ENCODE measurements at regions not wholly inside any gene's neighbourhood (a gene's known extent, or its start where the extent isn't known, plus 50 kb on each side); places are given as distances from the start of the nearest gene placed in this dataset.
A peak's percentile ranks its signal among the peaks of the same experiment; 100 is the strongest.

DNA sequence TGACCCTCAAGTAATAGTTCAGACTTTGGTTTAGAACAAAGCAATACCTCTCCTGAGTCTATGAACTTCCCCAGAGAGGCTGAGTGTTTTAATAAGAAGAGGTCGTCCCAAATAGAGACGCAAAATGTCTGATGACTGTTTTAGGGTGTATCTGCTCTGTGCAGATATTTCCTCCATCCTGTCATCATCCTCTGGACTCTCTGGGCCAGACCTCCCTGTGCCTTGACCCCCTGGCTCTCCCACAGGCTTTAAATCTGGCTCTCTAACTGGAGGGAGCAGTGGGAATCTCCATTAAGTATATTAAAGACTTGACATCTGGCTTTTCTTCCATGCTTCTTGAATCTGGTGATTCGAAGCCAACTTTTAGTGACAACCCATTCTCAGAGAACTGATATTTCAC, 633.3 kb downstream of the INHBA start:
- Mint-ChIP-seq H3K27ac (no peak overlapping the region), H3K36me3 (no peaks in the 10 kb centered on the region), H3K4me1 (no peaks in the 10 kb centered on the region), H3K4me3 (no peak overlapping the region), H3K9me3 (no peaks in the 10 kb centered on the region), H3K27me3 (no peaks in the 10 kb centered on the region)

- H3K27ac Mint-ChIP-seq, result no peak overlapping the region
- no peaks in the 10 kb centered on the region for H3K27me3 Mint-ChIP-seq
- H3K4me1 Mint-ChIP-seq, result no peaks in the 10 kb centered on the region
- H3K36me3 Mint-ChIP-seq, result no peaks in the 10 kb centered on the region
- H3K4me3 Mint-ChIP-seq, result no peak overlapping the region
- peaks cover 0 to 2% (median 0%) of the 10 kb centered on the region in 3 donors for H3K9me3 Mint-ChIP-seq
Measured at GRCh38 chr7:41067576-41067975, 635.3 kb downstream of the INHBA start.

- Mint-ChIP-seq H3K4me1 (no peaks in the 10 kb centered on the region), H3K36me3 (no peaks in the 10 kb centered on the region), H3K27ac (no peak overlapping the region), H3K9me3 (peaks cover 0 to 2% (median 0%) of the 10 kb centered on the region in 3 donors), H3K4me3 (no peak overlapping the region), H3K27me3 (no peaks in the 10 kb centered on the region)
Measured at GRCh38 chr7:41065663-41066062, 637.2 kb downstream of the INHBA start.

- no peaks in the 10 kb centered on the region for H3K27me3 Mint-ChIP-seq
- no peak overlapping the region for H3K4me3 Mint-ChIP-seq
- no peaks in the 10 kb centered on the region for H3K4me1 Mint-ChIP-seq
- H3K27ac Mint-ChIP-seq, result no peak overlapping the region
- no peaks in the 10 kb centered on the region for H3K36me3 Mint-ChIP-seq
- peaks cover 0 to 2% (median 0%) of the 10 kb centered on the region in 3 donors for H3K9me3 Mint-ChIP-seq
Measured at GRCh38 chr7:41063116-41063515, 639.8 kb downstream of the INHBA start.

- Mint-ChIP-seq H3K9me3 (peaks cover 0 to 4% (median 1%) of the 10 kb centered on the region in 3 donors), H3K4me3 (peak overlapping the region in 1 of 4 donors; percentile 65), H3K36me3 (no peaks in the 10 kb centered on the region), H3K27me3 (no peaks in the 10 kb centered on the region), H3K27ac (no peak overlapping the region), H3K4me1 (no peaks in the 10 kb centered on the region)
Measured at GRCh38 chr7:41060796-41061195, 642.1 kb downstream of the INHBA start.

DNA sequence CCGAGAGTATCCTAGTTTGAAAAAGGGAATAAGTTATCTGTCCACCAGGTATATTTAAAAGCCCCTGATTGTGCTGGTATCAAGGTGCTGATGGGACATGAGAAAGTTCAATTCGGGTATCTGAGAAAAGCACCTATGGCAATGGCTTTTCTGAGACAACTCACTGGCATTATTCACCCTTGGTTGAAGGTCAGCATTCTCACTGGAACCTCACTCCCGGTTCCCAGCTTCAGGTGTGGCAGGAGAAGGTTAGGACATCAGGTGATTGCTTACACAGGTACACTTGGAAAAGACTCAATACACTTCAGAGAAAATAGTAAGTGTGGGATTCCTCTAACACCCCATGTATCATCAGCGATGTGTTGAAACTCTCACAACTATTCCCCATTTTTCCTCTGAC, 643.1 kb downstream of the INHBA start:
- H3K4me1 Mint-ChIP-seq, result no peaks in the 10 kb centered on the region
- no peaks in the 10 kb centered on the region for H3K36me3 Mint-ChIP-seq
- no peak overlapping the region for H3K27ac Mint-ChIP-seq
- no peaks in the 10 kb centered on the region for H3K27me3 Mint-ChIP-seq
- H3K4me3 Mint-ChIP-seq, result no peak overlapping the region
- peaks cover 0 to 4% (median 1%) of the 10 kb centered on the region in 3 donors for H3K9me3 Mint-ChIP-seq

- Mint-ChIP-seq H3K4me3 (no peak overlapping the region), H3K36me3 (no peaks in the 10 kb centered on the region), H3K27ac (no peak overlapping the region), H3K4me1 (no peaks in the 10 kb centered on the region), H3K9me3 (peaks cover 1 to 5% (median 2%) of the 10 kb centered on the region in 3 donors), H3K27me3 (no peaks in the 10 kb centered on the region)
Measured at GRCh38 chr7:41058986-41059741, 643.7 kb downstream of the INHBA start.

GRCh38 chr7:41054960-41055661, 647.8 kb downstream of the INHBA start:
- H3K27me3 Mint-ChIP-seq, result no peaks in the 10 kb centered on the region
- no peak overlapping the region for H3K4me3 Mint-ChIP-seq
- H3K9me3 Mint-ChIP-seq, result peaks cover 1 to 9% (median 3%) of the 10 kb centered on the region in 3 donors
- no peak overlapping the region for H3K27ac Mint-ChIP-seq
- H3K4me1 Mint-ChIP-seq, result no peaks in the 10 kb centered on the region
- H3K36me3 Mint-ChIP-seq, result no peaks in the 10 kb centered on the region

GRCh38 chr7:41053820-41054219, 649.1 kb downstream of the INHBA start:
- Mint-ChIP-seq H3K27me3 (no peaks in the 10 kb centered on the region), H3K4me3 (no peak overlapping the region), H3K4me1 (no peaks in the 10 kb centered on the region), H3K27ac (no peak overlapping the region), H3K9me3 (peaks cover 1 to 9% (median 3%) of the 10 kb centered on the region in 3 donors), H3K36me3 (no peaks in the 10 kb centered on the region)

DNA sequence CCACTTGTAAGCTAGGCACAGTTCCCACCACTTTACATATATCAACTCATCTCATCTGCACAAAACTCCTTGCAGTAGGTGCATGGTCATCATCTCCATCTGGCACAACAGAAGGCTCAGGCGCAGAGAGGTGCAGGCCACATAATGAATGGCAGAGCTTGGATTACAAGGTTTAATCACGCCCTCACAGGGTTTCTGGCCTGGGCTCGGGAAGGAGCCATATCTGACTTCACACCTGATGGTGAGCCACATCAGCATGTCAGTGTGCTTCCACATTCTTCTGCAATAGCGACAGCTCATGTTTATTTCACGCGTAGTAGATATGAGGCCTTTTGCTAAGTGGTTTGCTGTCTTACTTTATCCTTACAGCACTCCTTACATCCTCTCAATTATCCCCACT, 650.2 kb downstream of the INHBA start:
- H3K27me3 Mint-ChIP-seq, result no peaks in the 10 kb centered on the region
- H3K4me3 Mint-ChIP-seq, result no peak overlapping the region
- no peaks in the 10 kb centered on the region for H3K4me1 Mint-ChIP-seq
- peaks cover 1 to 9% (median 3%) of the 10 kb centered on the region in 3 donors for H3K9me3 Mint-ChIP-seq
- H3K36me3 Mint-ChIP-seq, result no peaks in the 10 kb centered on the region
- no peak overlapping the region for H3K27ac Mint-ChIP-seq

- Mint-ChIP-seq H3K27me3 (no peaks in the 10 kb centered on the region), H3K4me3 (no peak overlapping the region), H3K4me1 (no peaks in the 10 kb centered on the region), H3K9me3 (peaks cover 0 to 7% (median 3%) of the 10 kb centered on the region in 3 donors), H3K27ac (no peak overlapping the region), H3K36me3 (no peaks in the 10 kb centered on the region)
Measured at GRCh38 chr7:41052201-41052600, 650.7 kb downstream of the INHBA start.

DNA sequence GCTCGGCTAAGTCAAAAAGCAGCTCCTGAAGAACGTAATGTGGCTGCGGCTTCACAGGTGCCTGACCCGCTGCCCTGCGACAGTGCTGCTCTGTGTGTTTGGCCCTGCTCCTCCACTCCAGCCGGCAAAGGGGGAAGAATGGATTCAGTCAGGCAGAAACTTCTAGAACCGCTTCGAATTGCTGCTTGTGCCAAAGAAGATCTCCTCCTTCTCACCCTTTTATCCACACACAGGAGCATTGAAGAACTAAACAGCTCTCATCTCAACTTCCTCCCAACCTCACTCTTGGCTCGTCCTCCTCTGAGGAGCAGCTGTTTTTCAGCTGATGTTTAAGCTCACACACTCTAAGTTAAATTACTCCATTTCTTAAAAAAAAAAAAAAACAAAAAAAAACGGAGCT, 651.4 kb downstream of the INHBA start:
- Mint-ChIP-seq H3K4me1 (no peaks in the 10 kb centered on the region), H3K27me3 (no peaks in the 10 kb centered on the region), H3K36me3 (no peaks in the 10 kb centered on the region), H3K27ac (no peak overlapping the region), H3K9me3 (peaks cover 0 to 7% (median 3%) of the 10 kb centered on the region in 3 donors), H3K4me3 (no peak overlapping the region)

GRCh38 chr7:41051062-41051461, 651.8 kb downstream of the INHBA start:
- Mint-ChIP-seq H3K4me3 (no peak overlapping the region), H3K36me3 (no peaks in the 10 kb centered on the region), H3K4me1 (no peaks in the 10 kb centered on the region), H3K9me3 (peaks cover 0 to 7% (median 3%) of the 10 kb centered on the region in 3 donors), H3K27me3 (no peaks in the 10 kb centered on the region), H3K27ac (no peak overlapping the region)

GRCh38 chr7:41048771-41049170, 654.1 kb downstream of the INHBA start:
- H3K4me3 Mint-ChIP-seq, result no peak overlapping the region
- H3K27ac Mint-ChIP-seq, result no peak overlapping the region
- H3K4me1 Mint-ChIP-seq, result no peaks in the 10 kb centered on the region
- H3K27me3 Mint-ChIP-seq, result no peaks in the 10 kb centered on the region
- peaks cover 0 to 4% (median 0%) of the 10 kb centered on the region in 3 donors for H3K9me3 Mint-ChIP-seq
- H3K36me3 Mint-ChIP-seq, result no peaks in the 10 kb centered on the region

- no peak overlapping the region for H3K4me3 Mint-ChIP-seq
- H3K27ac Mint-ChIP-seq, result no peak overlapping the region
- no peaks in the 10 kb centered on the region for H3K27me3 Mint-ChIP-seq
- H3K36me3 Mint-ChIP-seq, result no peaks in the 10 kb centered on the region
- no peaks in the 10 kb centered on the region for H3K4me1 Mint-ChIP-seq
- peaks cover 0 to 5% (median 2%) of the 10 kb centered on the region in 3 donors for H3K9me3 Mint-ChIP-seq
Measured at GRCh38 chr7:41047789-41048191, 655.1 kb downstream of the INHBA start.

- H3K4me3 Mint-ChIP-seq, result no peak overlapping the region
- H3K27me3 Mint-ChIP-seq, result no peaks in the 10 kb centered on the region
- no peaks in the 10 kb centered on the region for H3K4me1 Mint-ChIP-seq
- no peak overlapping the region for H3K27ac Mint-ChIP-seq
- peaks cover 1 to 3% (median 2%) of the 10 kb centered on the region in 3 donors for H3K9me3 Mint-ChIP-seq
- no peaks in the 10 kb centered on the region for H3K36me3 Mint-ChIP-seq
Measured at GRCh38 chr7:41047211-41047610, 655.7 kb downstream of the INHBA start.

All from IgD-negative memory B cell (primary cell).